ENCODE measurements at regions not wholly inside any gene's neighbourhood (a gene's known extent, or its start where the extent isn't known, plus 50 kb on each side); places are given as distances from the start of the nearest gene placed in this dataset.

GRCh38 chr10:78207776-78208175 lies 174.1 kb downstream of the RPS24 start:
- H3K36me3 ChIP-seq (ENCODE audit: low read depth, low read length), result no peaks in the 10 kb centered on the region
- H3K9ac ChIP-seq (ENCODE audit: low read length), result no peak overlapping the region
- DNase-seq, result no peak
- ATAC-seq, result no peak
- H3K27me3 ChIP-seq (ENCODE audit: low read length), result peaks cover 31% of the 10 kb centered on the region
- H3K4me2 ChIP-seq (ENCODE audit: low read length), result no peak overlapping the region
- TF ChIP-seq EZH2phosphoT487 (IDR thresholded peaks at IDR 0.05; ENCODE audit: borderline replicate concordance, low read length), result no peak
- TF ChIP-seq CTCF (conservative IDR thresholded peaks at IDR 0.05; ENCODE audit: low read depth, low read length), result no peak
- no peak for TF ChIP-seq EZH2 (IDR thresholded peaks at IDR 0.05; ENCODE audit: low read length, unreplicated experiment)
- H3F3A ChIP-seq (ENCODE audit: low read length, unreplicated experiment), result no peaks in the 10 kb centered on the region
- no peaks in the 10 kb centered on the region for H3K4me1 ChIP-seq (ENCODE audit: insufficient read depth, low read length)
- no peak overlapping the region for H2AFZ ChIP-seq (ENCODE audit: low read length)
- H4K20me1 ChIP-seq (ENCODE audit: low read length), result no peaks in the 10 kb centered on the region
- BruUV-seq (replicated peaks), result no TSS peak
- ChIA-PET CTCF (interaction anchor here (1.0 kb wide), 1 partner anchor 178 kb away, joined by 3 read pairs; the partner anchor contains the start of gene POLR3A), POLR2A (ENCODE audit: unreplicated experiment) (interaction anchor here (0.5 kb wide), 1 partner anchor 21 kb away, joined by 6 read pairs; no protein-coding TSS in a partner anchor)
- intact Hi-C loops (cut with micrococcal nuclease), result no loop called here
- H3K9me3 ChIP-seq (ENCODE audit: low read length), result no peaks in the 10 kb centered on the region
- no peaks in the 10 kb centered on the region for H3K79me2 ChIP-seq (ENCODE audit: low read length)
- no peak overlapping the region for H3K4me3 ChIP-seq (ENCODE audit: low read length)
- no peak overlapping the region for H3K27ac ChIP-seq (ENCODE audit: low read length)
- H3K9me2 ChIP-seq (replicated peaks; ENCODE audit: low read length), result no peaks in the 10 kb centered on the region

- Histone ChIP-seq H3K79me2 (ENCODE audit: low read length) (no peaks in the 10 kb centered on the region), H3K4me1 (ENCODE audit: insufficient read depth, low read length) (no peaks in the 10 kb centered on the region), H3K4me3 (ENCODE audit: low read length) (no peak overlapping the region), H3K36me3 (ENCODE audit: low read depth, low read length) (no peaks in the 10 kb centered on the region), H3K9me3 (ENCODE audit: low read length) (no peaks in the 10 kb centered on the region), H3K27ac (ENCODE audit: low read length) (no peak overlapping the region), H3K4me2 (ENCODE audit: low read length) (no peak overlapping the region), H3K9ac (ENCODE audit: low read length) (no peak overlapping the region), H2AFZ (ENCODE audit: low read length) (no peak overlapping the region), H3K27me3 (ENCODE audit: low read length) (peaks cover 53% of the 10 kb centered on the region), H4K20me1 (ENCODE audit: low read length) (no peaks in the 10 kb centered on the region), H3F3A (ENCODE audit: low read length, unreplicated experiment) (no peaks in the 10 kb centered on the region), H3K9me2 (replicated peaks; ENCODE audit: low read length) (no peaks in the 10 kb centered on the region)
- DNase-seq (no peak), ATAC-seq (no peak)
- intact Hi-C loops (cut with micrococcal nuclease), result loop anchor here (2.0 to 10.0 kb wide), 2 partner anchors 175 to 215 kb away; no protein-coding TSS in a partner anchor
- ChIA-PET POLR2A (ENCODE audit: unreplicated experiment) (interaction anchor here (0.6 kb wide), 1 partner anchor 662 kb away, joined by 3 read pairs; no protein-coding TSS in a partner anchor), CTCF (no interaction called here)
- BruUV-seq (replicated peaks), result no TSS peak
- TF ChIP-seq EZH2 (IDR thresholded peaks at IDR 0.05; ENCODE audit: low read length, unreplicated experiment) (no peak), EZH2phosphoT487 (IDR thresholded peaks at IDR 0.05; ENCODE audit: borderline replicate concordance, low read length) (no peak), CTCF (conservative IDR thresholded peaks at IDR 0.05; ENCODE audit: low read depth, low read length) (no peak)
Observed at GRCh38 chr10:78209970-78210369, 176.3 kb downstream of the RPS24 start.

GRCh38 chr10:78210548-78210947 lies 176.9 kb downstream of the RPS24 start:
- CTCF ChIA-PET, result no interaction called here
- Histone ChIP-seq H2AFZ (ENCODE audit: low read length) (no peak overlapping the region), H4K20me1 (ENCODE audit: low read length) (no peaks in the 10 kb centered on the region), H3K4me1 (ENCODE audit: insufficient read depth, low read length) (no peaks in the 10 kb centered on the region), H3K79me2 (ENCODE audit: low read length) (no peaks in the 10 kb centered on the region), H3K9me3 (ENCODE audit: low read length) (no peaks in the 10 kb centered on the region), H3F3A (ENCODE audit: low read length, unreplicated experiment) (no peaks in the 10 kb centered on the region), H3K4me2 (ENCODE audit: low read length) (no peak overlapping the region), H3K9ac (ENCODE audit: low read length) (no peak overlapping the region), H3K9me2 (replicated peaks; ENCODE audit: low read length) (no peaks in the 10 kb centered on the region), H3K4me3 (ENCODE audit: low read length) (no peak overlapping the region), H3K27me3 (ENCODE audit: low read length) (peaks cover 59% of the 10 kb centered on the region), H3K27ac (ENCODE audit: low read length) (no peak overlapping the region), H3K36me3 (ENCODE audit: low read depth, low read length) (no peaks in the 10 kb centered on the region)
- POLR2A ChIA-PET (ENCODE audit: unreplicated experiment), result no interaction called here
- intact Hi-C loops (cut with micrococcal nuclease), result loop anchor here (2.0 to 10.0 kb wide), 2 partner anchors 174 to 214 kb away; no protein-coding TSS in a partner anchor
- ATAC-seq, result no peak
- no TSS peak for BruUV-seq (replicated peaks)
- TF ChIP-seq EZH2 (IDR thresholded peaks at IDR 0.05; ENCODE audit: low read length, unreplicated experiment), result no peak
- TF ChIP-seq CTCF (conservative IDR thresholded peaks at IDR 0.05; ENCODE audit: low read depth, low read length), result no peak
- no peak for TF ChIP-seq EZH2phosphoT487 (IDR thresholded peaks at IDR 0.05; ENCODE audit: borderline replicate concordance, low read length)
- DNase-seq, result no peak

Measured in PC-3 (cell line).